Stimulated activated CD4-positive, alpha-beta T cell treated with anti-CD3 and anti-CD28 coated beads, Interleukin-4, amount 100 ng/mL, for 24 hours (primary cell): ENCODE measurements at regions not wholly inside any gene's neighbourhood (a gene's known extent, or its start where the extent isn't known, plus 50 kb on each side); places are given as distances from the start of the nearest gene placed in this dataset.

Experiments used
- DNase-seq: peaks from one replicate; pipeline ENCODE4 v3.0.0-alpha.2; 2020

- DNase-seq: no peak
These were observed 90.0 kb downstream of the FGF18 start for GRCh38 chr5:171509467-171509866.

GRCh38 chr5:171512397-171512796, 93.0 kb downstream of the FGF18 start:
- no peak for DNase-seq

DNA sequence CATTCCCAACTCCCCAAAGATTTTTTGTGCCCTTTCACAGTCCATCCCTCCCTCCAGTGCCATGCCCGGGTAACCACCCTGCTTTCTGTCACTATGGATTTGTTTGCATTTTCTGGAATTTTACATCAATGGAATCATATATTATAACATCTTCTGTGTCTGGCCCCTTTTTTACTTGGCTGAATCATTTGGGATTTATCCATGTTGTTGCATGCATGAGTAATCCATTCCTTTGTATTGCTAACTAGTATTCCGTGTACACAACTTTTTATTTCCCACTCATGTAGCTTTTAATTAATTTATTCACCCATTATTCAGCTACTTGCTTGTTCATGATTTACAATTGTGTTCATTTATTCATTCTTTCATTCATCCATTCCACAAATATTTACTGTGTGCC, 94.1 kb downstream of the FGF18 start:
- no peak for DNase-seq

GRCh38 chr5:171518916-171519315, 99.5 kb downstream of the FGF18 start:
- no peak for DNase-seq

DNA sequence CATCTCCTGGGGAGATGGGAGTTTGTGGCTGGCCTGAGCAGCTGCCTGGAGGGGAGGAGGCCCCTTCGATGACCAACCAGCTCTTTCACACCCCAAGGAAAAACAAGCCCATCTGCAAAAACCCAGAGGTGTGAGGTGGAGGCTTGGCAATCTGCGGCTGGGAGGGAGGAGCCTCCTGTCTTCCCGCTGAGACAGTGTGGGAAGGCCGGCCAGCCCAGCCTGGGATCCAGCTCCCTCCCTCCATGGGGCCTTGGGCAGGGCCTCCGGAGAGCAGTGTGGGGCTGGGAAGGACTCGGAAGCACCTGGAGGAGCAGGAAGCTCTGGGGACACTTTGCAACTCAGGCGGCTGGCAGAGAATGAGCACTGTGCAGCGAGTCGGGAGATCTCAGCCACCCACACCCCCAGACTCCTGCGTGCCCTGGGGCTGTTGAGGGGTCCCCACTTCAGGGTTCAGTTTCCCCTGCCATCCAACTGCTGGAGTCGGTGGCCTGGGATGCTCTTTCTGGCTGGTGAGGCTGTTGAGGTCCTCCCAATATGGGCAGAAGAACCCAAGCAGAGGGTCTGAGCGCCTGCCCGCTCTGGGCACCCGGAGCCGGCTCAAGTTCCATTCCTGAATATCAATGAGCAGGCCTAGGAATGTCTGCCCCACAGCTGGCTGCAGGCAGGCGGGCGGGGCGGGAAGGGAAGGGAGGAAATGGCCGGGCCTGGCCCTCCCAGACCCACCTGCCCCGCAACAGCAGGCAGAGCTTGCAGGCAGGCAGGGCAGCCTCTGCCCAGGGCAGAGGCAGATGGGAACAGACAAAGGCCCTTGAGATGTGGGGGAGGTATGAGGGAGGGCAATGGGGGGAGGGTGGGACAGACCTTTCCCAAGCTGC, 101.1 kb downstream of the FGF18 start:
- no peak for DNase-seq

GRCh38 chr5:171521219-171521633, 101.8 kb downstream of the FGF18 start:
- no peak for DNase-seq

DNA sequence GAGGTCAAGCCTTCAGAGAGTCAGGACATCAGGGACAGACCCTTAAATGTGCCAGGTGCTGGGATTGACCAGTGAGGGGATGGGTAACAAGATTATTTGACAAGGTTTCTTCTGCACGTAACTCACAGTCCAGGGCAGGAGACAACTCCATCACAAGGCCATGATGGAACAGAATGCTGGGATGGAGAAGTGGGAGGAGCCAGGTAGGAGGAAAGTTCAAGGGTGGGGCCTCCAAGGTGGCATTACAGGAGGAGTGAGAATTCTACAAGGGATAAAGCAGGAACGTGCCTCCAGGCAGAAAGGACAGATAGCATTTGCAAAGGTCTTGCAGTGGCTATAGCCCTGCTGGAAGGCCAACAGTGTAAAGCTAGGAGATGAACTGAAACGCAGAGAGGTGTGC, 102.2 kb downstream of the FGF18 start:
- DNase-seq: no peak

- no peak for DNase-seq
These were observed 104.3 kb downstream of the FGF18 start for GRCh38 chr5:171523781-171524180.

DNA sequence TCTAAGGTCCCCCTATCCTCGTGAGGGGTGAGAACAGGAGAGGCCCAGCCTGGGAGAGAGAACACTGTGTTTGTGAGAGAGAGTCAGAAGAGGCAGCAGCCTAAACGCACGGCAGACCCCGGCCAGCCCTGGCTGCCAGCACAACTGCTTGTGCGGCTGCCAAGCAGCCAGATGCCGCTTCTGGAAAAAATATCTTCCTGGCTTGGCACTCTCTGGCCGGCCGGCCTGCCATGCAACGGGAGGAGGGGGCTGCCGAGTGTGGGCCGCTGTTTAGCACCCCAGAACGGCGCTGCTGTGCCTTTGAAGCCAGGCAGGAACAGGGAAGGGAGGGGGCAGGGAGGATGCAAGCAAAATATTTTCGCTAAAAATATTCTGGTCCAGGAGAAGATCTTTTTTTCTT, 105.0 kb downstream of the FGF18 start:
- no peak for DNase-seq

- DNase-seq: no peak
These were observed 105.6 kb downstream of the FGF18 start for GRCh38 chr5:171525085-171525484.

DNA sequence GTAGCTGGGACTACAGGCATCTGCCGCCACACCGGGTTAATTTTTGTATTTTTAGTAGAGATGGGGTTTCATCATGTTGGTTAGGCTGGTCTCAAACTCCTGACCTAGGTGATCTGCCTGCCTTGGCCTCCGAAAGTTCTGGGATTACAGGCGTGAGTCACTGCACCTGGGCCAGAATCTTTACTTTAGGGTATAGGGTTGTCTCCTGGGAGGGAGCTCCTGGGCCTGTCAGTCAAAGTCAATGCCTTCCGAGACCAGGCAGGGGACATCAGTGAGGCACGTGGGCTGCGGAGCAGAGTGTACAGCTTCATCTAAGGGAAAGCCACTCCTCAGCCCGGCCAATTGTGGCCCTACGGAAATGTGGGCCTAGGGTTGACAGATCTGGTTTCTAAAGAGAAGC, 108.6 kb downstream of the FGF18 start:
- DNase-seq: no peak

GRCh38 chr5:171528865-171529614, 109.6 kb downstream of the FGF18 start:
- DNase-seq: no peak

DNA sequence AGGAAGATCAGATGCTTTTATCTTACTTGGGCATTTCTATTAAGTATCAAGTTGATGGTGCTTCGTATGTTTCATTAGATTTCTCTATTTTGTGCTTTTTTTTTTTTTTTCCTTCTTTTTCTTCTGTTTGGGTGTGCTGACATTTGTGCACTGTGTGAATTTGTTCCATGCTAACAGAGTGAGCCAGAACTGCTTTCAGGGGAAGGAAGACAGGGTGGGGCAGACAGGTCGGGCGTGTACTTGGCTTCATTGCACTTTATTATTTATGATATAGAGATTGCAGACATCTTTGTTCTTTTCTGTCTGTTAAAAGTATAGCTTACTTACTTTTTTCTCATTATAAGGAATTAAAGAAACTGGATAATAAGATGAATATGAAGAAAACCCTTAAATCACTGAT, 112.2 kb downstream of the FGF18 start:
- no peak for DNase-seq

GRCh38 chr5:171533153-171533552, 113.7 kb downstream of the FGF18 start:
- no peak for DNase-seq

GRCh38 chr5:171534043-171534895, 114.8 kb downstream of the FGF18 start:
- no peak for DNase-seq

GRCh38 chr5:171535162-171535561, 115.7 kb downstream of the FGF18 start:
- no peak for DNase-seq

GRCh38 chr5:171537070-171537849, 117.8 kb downstream of the FGF18 start:
- DNase-seq: no peak

DNA sequence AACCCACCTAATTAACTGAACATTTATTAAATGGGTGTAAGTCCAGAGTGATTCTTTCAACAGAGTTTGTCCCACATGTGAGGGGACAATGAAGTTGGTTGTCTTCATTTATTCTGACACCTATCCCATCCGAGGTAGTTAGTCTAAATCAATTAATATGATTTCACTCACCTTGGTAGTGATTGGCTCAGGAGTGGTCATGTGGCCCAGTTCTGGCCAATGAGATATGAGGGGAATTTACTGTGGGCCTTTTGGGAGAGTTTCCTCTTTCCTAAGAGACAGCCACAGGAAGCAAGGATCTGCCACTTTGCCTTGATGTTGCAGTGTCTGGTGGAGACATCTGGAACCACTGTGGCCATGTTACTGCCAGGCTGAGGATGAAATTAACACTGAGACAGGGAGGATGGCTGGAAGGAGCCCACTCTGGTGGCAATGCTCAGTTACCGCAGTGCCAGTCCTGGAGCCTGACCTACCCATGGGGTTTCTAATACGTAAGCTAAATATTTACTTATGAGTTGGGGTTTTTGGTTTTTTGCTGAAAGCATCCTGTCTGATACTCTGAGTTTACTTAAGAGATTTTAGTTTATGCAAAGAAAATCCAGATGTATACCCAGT, 118.6 kb downstream of the FGF18 start:
- no peak for DNase-seq

GRCh38 chr5:171538681-171539080, 119.2 kb downstream of the FGF18 start:
- DNase-seq: no peak

GRCh38 chr5:171540865-171541264, 121.4 kb downstream of the FGF18 start:
- no peak for DNase-seq

DNA sequence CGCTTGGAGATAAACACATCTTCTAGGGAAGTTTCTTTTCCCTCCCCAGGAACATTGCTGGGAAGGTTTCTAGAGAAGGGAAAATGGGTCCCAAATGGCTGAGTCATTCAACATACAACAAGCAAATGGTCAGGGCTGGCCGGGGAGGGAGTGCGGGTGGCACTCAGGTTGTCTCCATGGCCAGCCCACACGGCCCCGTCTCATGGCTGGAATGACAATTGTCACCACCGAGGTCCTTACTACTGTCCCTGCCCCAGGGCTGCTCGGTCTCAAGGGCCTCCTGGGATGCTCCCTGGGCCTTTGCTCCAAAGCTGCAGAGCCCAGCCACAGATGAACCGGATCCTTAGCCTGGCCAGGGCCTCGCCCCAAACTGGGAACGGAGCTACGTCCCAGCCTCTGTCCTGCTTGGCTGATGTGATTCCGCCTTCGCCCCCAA, 121.9 kb downstream of the FGF18 start:
- no peak for DNase-seq
